ENCODE measurements at regions not wholly inside any gene's neighbourhood (a gene's known extent, or its start where the extent isn't known, plus 50 kb on each side); places are given as distances from the start of the nearest gene placed in this dataset.

DNA sequence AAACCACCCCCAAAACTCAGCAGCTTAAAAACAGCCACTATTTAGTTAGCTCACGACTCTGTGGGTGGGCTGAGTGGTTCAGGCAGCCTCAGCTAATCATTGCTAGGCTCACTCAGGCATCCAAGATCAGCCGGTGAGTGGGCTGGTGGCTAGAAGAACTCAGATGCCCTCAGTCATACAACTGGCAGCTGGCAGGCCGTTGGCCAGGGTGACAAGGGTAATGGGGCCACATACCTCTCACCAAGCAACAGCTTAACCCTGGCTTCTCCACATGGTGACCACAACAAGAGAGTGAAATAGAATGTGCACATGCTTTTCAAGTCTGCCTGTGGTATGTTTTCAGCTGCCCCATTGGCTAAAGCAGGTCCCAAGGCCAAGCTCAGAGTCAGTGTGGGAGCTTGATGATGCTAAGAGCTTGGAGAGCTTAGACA is 435.4 kb upstream of the TSHZ3 start:
- Histone ChIP-seq H3K9me3 (no peaks in the 10 kb centered on the region), H3K4me1 (ENCODE audit: control insufficient read depth in 1 of 2, insufficient read depth in 1 of 2, low read depth in 1 of 2, low read length in 1 of 2) (no peaks in the 10 kb centered on the region), H3K36me3 (no peaks in the 10 kb centered on the region), H3K4me3 (ENCODE audit: low read depth in 1 of 2, low read length in 1 of 2) (no peak overlapping the region), H3K27me3 (no peaks in the 10 kb centered on the region), H3K27ac (no peak overlapping the region)
- TF ChIP-seq, protein P1, sequence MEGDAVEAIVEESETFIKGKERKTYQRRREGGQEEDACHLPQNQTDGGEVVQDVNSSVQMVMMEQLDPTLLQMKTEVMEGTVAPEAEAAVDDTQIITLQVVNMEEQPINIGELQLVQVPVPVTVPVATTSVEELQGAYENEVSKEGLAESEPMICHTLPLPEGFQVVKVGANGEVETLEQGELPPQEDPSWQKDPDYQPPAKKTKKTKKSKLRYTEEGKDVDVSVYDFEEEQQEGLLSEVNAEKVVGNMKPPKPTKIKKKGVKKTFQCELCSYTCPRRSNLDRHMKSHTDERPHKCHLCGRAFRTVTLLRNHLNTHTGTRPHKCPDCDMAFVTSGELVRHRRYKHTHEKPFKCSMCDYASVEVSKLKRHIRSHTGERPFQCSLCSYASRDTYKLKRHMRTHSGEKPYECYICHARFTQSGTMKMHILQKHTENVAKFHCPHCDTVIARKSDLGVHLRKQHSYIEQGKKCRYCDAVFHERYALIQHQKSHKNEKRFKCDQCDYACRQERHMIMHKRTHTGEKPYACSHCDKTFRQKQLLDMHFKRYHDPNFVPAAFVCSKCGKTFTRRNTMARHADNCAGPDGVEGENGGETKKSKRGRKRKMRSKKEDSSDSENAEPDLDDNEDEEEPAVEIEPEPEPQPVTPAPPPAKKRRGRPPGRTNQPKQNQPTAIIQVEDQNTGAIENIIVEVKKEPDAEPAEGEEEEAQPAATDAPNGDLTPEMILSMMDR (IDR thresholded peaks at IDR 0.05): no peak

DNA sequence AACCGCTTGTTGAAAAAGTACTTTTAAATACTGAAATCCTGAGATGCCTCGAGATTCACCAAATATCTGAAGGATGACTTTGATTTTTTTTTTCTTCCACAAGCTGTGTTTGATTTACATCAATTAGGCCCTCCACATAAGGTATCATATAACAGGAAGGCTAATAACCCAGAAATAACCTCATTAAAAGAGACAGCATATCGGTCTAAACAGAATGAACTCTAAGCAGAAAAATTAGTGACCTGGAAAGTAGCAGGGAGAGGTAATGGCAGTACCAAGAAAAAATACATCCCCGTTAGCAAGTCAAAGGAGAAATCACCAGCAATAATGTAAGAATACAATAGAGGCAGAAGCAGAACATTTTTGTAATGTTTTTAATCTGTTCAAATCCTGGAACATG is 452.4 kb upstream of the TSHZ3 start:
- H3K9me3 ChIP-seq: no peaks in the 10 kb centered on the region
- H3K27ac ChIP-seq: no peak overlapping the region
- TF ChIP-seq, protein P1 (IDR thresholded peaks at IDR 0.05): no peak
- H3K27me3 ChIP-seq: no peaks in the 10 kb centered on the region
- no peaks in the 10 kb centered on the region for H3K36me3 ChIP-seq
- no peak overlapping the region for H3K4me3 ChIP-seq (ENCODE audit: low read depth in 1 of 2, low read length in 1 of 2)
- no peaks in the 10 kb centered on the region for H3K4me1 ChIP-seq (ENCODE audit: control insufficient read depth in 1 of 2, insufficient read depth in 1 of 2, low read depth in 1 of 2, low read length in 1 of 2)

DNA sequence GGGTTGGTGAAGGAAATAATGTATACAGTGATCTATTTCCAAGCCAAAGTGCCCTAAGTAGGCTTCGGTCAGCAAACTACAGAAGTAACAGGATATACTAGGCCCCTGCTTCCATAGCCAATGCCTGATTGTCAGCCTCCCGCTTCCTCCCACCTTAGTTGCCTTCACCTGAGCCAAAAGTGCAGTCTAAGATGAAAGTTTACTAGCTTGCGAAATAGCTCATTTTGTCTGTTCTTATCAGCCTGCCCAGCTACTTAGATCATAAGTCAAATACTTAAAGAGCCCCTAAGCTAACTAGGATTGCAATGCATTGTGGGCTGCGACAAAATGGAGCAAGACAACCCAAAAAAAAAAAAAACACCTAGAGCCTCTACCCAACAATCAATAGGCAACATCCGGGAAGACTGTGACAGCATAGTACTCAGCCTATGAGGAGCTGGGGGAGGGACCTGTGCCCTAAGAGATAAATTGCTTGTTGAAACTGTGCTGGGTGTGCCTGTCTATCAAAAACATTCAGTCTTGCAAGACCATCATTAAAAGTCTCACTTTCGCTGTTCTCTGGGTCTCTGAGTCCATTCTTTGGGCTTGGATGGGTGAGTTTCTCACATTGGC is 454.7 kb upstream of the TSHZ3 start:
- TF ChIP-seq, protein P1 (IDR thresholded peaks at IDR 0.05): no peak
- no peak overlapping the region for H3K4me3 ChIP-seq (ENCODE audit: low read depth in 1 of 2, low read length in 1 of 2)
- no peaks in the 10 kb centered on the region for H3K27me3 ChIP-seq
- H3K9me3 ChIP-seq: no peaks in the 10 kb centered on the region
- no peaks in the 10 kb centered on the region for H3K36me3 ChIP-seq
- H3K4me1 ChIP-seq (ENCODE audit: control insufficient read depth in 1 of 2, insufficient read depth in 1 of 2, low read depth in 1 of 2, low read length in 1 of 2): no peaks in the 10 kb centered on the region
- no peak overlapping the region for H3K27ac ChIP-seq

DNA sequence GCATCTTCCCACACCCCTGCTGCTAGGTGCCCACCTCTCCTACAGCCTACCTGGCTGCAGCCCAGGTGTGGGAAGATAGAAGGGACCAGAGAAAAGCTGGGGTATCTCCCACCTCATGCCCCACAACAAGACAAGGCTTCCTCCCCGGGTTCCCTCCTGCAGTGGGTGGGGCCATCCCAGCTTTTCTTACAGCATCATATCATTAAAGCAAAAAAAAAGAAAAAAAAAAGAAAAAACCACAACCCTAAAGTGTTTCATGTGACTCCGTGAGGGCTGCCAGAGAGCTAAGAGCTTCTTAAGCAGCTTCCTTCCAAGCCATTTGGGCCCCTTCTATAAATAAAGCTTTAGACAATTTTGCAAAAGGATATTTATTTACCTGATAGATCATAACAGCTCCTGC is 455.4 kb upstream of the TSHZ3 start:
- H3K9me3 ChIP-seq: no peaks in the 10 kb centered on the region
- no peaks in the 10 kb centered on the region for H3K36me3 ChIP-seq
- H3K27ac ChIP-seq: no peak overlapping the region
- no peaks in the 10 kb centered on the region for H3K4me1 ChIP-seq (ENCODE audit: control insufficient read depth in 1 of 2, insufficient read depth in 1 of 2, low read depth in 1 of 2, low read length in 1 of 2)
- H3K27me3 ChIP-seq: no peaks in the 10 kb centered on the region
- TF ChIP-seq, protein P1 (IDR thresholded peaks at IDR 0.05): no peak
- H3K4me3 ChIP-seq (ENCODE audit: low read depth in 1 of 2, low read length in 1 of 2): no peak overlapping the region

DNA sequence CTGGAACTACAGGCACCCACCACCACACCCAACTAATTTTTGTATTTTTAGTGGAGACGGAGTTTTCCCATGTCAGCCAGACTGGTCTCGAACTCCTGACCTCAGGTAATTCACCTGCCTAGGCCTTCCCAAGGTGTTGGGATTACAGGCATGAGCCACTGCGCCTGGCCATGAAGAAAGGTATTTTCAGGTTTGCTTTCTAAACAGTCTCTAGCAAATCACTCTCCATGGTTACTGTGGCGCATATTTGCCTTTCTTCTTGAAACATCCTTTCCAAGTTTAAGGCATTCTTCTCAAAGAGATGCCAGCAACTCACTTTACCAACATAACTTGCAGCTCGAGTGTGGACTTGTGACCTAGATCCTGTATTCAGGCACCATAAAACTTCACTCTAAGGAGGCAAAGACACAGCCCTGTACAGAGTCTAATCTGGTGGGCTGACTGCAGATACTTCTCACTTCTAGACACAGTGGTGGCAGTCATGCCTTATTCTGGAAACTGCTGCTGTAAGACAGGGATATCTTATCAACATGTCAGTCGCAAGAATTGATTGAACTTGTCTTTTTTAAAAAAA is 461.4 kb upstream of the TSHZ3 start:
- Histone ChIP-seq H3K27ac (no peak overlapping the region), H3K36me3 (no peaks in the 10 kb centered on the region), H3K4me3 (ENCODE audit: low read depth in 1 of 2, low read length in 1 of 2) (no peak overlapping the region), H3K9me3 (no peaks in the 10 kb centered on the region), H3K27me3 (no peaks in the 10 kb centered on the region), H3K4me1 (ENCODE audit: control insufficient read depth in 1 of 2, insufficient read depth in 1 of 2, low read depth in 1 of 2, low read length in 1 of 2) (no peaks in the 10 kb centered on the region)
- TF ChIP-seq, protein P1 (IDR thresholded peaks at IDR 0.05): no peak
